HG02943 (cell line): ENCODE measurements at regions not wholly inside any gene's neighbourhood (a gene's known extent, or its start where the extent isn't known, plus 50 kb on each side); places are given as distances from the start of the nearest gene placed in this dataset.

Experiments
- ATAC-seq: cut with Tn5 transposase; IDR thresholded peaks from one replicate; pipeline ENCODE4 v1.9.1; 2021; ENCODE audit warnings: mild to moderate bottlenecking, low read depth, moderate library complexity; ENCODE audit not compliant: unreplicated experiment

DNA sequence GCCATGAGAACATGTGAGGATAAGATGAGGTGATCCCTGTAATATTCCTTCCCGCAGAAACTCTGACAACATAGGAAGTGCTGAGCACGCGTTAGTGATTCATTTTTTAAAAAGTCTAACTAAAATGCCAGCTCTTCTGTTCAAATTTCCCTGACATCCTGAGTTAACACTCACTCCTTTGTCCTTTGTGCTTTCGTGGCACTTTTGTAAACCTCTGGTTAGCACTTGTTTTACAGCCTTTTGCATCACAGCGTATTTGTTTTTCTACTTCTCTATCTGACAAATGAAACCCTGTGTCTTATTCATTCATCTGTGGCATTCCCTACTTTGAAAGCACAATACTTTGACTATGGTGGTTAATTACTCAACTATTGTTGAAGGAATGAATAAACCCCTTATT is 313.6 kb downstream of the NUAK1 start:
- ATAC-seq = no peak

DNA sequence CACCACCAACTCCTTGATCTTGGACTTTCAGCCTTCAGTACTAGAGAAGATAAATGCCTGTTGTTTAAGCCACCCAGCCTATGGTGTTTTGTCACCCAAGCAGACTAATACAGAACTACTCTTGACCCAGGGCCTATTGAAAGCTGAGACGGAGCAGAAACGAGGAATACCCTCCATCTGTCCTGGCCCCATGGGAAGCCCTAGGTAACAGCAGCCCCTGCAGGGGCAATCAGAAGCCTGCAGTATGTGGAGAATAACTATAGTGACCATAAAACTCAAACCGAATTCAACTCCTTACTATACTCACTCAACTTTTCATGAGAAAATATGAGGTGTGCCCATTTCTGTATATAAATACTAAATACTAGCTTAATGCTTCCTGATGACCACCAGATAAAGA is 307.4 kb downstream of the NUAK1 start:
- ATAC-seq = no peak

DNA sequence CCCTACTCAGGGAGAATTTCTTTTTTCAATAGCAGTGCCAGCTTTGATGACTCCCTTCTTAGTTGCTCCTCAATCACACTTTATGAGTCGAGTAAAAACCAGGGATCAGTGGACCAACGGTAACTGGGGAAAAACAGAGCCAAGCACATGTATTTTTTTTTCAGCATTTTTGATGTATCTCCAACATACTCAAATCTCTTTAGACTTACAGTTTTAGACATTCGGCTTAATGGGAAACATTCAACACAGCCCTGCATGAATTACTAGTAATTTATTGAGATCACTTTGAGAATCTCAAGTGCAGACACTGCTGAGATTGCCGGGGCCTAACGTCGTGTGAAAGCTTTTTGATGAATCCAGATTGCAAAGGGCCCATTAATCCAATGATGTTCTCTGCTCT is 306.7 kb downstream of the NUAK1 start:
- ATAC-seq = no peak

DNA sequence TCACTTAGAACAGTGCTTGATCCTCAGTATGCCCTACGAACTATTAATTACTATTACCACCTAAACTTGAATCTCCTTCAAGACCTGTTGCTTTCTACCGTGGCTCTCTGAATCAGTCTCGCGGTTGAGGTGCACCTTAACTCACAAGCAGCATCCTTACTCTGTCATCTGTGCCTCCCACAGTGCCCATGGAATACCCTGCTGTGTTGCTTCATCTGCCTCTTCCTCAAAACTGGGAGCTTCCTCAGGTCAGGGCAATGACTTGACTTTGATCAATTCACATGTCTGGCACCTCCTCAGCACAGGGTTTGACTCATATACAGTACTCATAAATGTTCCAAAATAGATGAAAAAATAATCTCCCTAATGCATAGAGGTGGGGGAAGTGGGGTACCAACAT is 305.9 kb downstream of the NUAK1 start:
- no peak for ATAC-seq

DNA sequence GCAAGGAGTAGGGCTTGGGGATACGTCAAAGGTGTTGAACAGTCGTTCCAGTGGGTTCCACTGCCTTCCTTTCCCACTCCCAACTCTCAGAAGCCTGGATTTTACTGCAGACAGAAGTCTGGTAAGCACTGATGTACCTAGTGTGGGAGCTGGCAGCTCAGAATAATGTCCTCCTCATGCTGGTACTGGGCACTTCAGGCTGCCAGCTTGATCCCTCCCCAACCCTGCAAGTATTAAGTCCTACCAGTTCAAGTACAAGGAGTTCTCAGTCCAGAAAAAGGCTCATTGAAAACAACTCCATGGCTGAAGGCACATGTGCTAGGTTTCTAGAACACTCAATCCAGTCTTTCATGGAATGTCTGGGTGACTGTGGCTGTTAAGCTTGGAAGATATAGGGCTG is 304.3 kb downstream of the NUAK1 start:
- ATAC-seq = no peak

DNA sequence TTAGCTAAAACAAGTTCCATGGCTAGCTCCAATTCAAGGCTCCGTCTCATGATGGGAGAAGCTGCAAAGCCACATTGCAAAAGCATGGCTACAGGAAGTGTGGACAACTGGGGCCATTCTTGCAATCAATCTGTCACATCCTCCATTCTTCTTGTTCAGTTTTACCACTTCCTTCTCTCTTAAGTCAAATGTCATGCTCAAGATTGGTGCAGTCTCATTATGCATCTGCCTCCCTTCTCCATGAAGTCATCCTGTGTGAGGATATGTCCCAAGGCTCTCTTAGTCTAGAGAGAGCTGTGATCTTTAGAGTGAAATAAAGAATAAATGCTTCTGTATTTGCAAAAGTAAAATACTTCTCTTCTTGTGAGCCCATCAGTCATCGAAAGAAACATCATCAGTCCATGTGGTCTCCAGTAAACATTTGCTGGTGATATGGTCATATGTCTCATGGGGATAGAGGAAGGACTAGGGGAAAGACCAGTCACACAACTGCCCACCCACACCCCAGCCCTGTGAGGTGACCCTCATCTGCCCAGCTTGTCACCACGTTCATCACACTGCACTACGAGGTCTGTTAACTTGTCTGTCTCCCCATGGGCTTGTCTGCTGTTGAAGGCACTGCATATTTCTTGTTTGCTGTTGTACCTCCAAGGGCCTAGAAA is 303.0 kb downstream of the NUAK1 start:
- ATAC-seq = no peak

DNA sequence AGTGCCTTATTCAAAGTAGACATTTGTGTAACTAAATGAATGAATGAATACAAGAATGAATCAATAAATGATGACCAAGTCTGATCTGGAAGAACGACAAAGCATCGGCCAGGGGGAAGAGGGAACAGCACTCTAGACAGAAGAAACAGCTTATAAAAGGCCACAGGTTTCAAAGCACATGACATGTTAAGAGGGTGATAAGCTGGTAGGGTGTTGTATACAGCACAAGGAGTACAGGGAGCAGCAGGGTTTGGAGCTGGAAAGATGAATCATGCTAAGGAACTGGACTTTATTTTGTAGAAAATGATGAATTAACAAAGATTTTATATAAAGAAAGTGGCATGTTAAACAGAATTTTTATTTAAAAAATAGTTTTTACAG is 302.5 kb downstream of the NUAK1 start:
- ATAC-seq = no peak

DNA sequence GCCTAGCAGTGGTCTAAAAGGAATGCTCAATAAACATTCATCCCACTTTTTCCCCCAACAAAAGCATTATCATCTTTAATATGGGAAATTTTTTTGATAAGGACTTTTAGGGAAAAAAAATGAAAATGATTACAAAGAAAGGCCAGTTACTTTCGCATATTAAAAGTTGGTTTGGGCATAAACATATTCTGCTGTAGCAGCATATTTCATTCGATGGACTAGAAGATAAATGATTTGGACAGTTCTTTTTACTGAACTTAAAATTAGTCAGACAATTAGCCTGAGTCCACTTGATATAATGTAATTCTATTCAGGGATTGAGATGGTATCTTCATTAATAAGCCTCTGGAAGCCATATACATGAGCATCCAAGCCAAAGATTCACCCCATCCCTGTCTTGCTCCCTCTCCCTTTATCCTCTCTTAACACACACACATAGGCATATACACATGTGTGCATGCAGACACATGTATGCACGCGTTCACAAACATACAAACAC is 299.1 kb downstream of the NUAK1 start:
- no peak for ATAC-seq

DNA sequence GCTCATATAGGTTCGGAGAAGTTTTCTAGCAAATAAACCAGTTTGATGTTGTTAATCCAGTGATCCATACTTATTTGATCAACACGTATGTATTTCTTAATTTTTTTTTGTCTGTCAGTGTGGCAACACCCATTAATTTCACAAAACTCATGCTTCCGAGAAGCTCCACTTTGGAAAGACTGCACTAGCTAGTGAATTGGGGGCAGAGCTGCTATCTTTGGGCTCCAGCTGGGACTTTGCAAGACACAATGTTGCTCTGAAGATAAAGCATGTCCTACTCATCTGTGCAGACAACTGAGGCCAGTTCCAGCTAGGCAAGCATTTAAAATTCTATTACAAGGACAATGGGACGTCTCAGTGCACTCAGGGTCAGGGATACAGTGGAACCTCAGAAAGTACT is 298.4 kb downstream of the NUAK1 start:
- no peak for ATAC-seq

DNA sequence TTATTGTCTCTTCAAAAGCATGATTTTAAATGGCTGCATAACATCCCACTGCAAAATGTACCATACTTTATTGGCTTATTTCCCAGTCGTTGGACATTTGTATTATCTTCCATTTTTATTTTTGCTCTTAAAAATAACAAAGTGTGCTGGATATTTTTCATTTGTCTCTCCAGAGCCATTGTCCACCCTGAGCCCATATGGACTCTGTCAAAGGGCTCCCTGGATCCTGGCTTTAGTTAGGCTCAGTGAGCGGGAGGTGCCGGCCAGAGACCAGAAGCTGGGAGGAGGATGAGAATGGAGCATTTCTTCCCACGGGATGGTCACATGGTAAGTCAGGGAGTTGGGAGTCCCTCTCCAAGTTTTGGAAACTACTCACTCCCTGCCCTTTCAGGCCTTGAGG is 296.9 kb downstream of the NUAK1 start:
- ATAC-seq = no peak

DNA sequence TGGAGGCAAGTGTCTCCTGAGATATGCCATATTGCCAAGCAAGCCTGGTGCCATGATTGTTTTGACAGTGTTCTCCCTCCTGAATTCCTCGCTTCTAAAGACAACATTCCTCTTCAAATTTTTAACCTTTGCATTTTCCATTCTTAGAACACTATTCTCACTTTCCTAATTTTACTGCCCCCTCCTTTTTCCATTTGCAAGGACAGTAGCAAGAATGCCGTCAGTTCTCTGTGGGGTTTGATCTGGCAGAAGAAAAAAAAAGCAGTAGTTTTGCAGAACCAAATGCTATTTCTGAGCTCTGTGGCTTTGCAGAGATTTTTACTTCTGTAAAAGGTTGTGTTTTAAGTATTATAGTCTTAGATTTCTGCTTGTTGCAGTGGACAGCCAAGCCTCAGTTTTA is 295.2 kb downstream of the NUAK1 start:
- no peak for ATAC-seq

DNA sequence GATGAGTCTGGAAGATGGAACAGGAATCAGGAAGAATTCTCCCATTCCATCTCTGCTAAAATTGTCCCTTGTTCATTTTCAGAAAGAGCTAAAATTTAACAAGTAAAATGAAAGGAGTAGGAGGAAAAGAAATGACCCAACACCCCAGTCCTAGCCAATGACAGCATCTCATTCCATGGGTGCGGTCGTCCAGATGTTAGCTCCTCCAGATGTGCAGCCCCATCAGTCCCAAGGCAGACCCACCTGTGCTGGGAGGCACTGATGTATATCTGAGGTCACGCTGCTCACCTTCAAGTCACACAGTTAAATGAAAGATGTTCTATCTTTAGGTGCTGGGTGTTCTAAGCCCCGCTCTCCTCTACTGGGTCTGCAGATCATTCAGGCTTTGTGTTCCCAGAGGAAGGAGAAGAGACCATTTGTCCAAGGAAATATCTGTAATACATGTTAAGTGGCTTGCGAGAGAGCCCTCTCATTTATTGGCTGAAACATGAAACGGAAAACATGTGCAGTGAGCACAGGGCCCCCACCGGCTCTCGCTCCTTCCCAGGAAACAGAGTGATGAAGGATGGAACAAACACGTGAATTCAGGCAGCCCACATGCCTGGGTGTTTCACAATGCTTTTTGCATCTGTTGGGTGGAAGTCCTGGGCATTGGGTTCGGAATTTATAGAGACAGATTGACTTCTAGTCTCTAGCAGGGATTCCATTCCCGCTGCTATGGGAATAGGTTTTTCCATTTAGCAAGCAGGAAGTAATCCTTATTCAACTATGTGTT is 294.6 kb downstream of the NUAK1 start:
- ATAC-seq = no peak

DNA sequence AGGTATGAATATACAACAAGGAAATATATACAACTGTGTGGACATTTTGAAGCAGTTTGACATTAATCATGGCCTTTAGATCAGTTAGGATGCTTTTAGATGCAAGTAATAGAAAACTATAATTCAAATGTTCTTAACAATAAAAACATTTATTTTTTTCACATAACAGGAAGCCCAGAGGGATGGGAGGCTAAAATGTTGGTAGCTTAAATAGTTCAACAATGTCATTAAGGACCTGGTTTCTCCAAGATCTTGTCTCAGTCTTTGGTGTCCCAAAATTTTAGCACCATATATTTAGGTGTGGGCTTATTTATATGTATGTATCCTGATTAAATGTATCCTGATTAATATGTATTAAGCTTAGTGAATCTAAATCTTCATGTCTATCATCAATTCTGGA is 292.4 kb downstream of the NUAK1 start:
- ATAC-seq = no peak

DNA sequence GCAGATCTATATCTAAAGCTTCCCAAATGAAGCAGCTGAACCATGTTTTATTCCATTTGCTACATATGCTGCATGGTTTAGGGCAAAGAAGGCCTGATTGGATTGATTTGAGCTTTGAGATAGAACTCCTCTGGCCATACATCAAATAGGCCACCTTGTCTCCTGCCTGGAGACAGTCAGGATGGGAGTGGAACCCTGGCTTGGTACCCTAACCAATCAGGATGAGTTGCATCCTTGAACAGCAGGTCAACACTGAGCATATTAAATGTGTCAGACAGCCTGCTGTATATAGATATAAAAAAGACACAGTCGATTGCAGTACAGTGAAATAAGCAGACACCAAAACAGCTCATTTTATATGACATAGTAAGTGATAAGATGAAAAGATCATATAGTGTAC is 291.7 kb downstream of the NUAK1 start:
- ATAC-seq = no peak

DNA sequence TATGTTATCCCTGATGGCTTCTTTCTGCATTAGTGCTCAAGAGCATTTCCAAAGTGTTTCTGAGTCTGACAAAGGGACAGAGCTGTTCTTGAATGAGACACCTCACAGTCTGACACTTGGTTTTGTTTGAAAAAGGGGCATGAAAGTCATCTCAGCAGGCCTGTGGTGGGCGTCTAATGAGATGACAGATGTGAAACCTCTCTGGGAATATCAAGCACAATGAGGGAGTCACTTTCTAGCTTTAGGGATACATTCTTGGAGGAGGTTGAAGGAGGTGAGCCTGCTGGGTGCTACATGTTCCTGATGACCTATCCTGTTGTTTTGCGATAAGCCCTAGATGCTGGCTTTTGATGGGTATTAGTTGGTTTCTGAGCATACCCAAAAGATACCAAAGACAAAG is 290.5 kb downstream of the NUAK1 start:
- no peak for ATAC-seq

DNA sequence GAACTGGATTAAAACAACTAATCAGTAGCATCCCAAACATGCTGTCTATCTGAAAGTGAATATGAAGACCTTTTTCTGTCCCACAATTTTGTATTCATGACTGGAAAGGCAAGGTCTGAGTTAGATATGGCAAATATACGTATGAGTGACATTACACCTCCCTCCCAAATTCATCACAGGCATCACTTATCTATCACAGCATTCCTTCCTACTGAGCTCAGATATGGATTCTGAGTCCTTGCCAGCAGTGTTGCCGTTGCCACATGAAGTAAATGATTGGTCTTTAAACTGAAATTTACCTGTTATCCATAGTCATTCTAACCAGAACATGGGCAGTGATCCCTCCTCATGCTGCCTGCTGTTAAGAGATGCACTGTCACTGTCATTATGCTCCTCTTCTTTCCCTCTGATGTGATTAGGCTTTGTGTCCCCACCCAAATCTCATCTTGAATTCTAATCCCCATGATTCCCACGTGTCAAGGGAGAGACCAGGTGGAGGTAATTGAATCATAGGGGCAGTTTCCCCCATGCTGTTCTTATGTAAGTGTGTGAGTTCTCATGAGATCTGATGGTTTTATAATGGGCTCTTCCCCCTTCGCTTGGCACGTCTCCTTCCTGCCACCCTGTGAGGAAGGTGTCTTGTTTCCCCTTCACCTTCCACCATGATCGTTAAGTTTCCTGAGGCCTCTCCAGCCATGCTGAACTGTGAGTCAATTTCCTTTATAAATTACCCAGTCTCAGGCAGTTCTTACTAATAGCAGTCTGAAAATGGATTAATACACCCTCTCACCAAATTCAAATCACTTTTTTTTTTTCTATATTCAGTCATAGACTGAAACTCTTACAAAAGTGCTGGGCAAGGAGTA is 288.4 kb downstream of the NUAK1 start:
- no peak for ATAC-seq

DNA sequence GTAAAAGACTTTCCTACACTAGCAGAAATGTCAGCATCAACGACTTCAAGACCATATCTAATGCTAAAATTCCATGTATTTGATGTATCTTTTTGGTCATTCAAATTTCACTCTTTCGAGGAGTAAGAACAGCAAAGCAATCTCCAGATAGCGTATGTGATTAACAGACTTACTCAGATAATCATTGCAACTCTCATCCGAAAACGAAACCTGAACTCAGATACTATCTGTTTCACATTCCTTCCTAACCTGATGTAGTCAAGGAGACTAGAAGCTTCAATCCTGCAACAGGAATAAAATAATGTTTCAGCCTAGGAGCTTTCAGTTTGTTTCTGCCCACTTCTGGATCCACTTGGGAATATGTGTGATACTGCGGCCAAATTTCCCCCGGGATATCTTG is 286.3 kb downstream of the NUAK1 start:
- no peak for ATAC-seq

DNA sequence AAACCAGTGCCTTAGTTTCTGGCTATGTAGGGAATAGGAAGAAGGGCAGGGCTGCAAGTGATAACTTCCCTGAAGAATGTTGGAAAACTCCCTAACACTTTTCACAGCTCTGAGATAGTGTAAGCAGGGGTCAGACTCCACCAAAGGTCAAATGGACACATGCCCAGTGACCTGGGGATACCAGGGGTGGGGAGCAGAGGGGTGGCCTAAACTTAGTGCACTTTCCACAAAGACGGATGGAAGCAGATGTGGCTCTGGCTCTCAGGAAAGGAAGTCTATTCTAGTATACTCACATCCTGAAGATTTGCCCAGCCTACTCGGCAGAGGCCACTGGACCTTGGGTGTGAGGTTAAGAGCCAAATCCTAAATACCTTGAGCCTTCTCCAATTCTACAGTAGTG is 285.8 kb downstream of the NUAK1 start:
- ATAC-seq = no peak

DNA sequence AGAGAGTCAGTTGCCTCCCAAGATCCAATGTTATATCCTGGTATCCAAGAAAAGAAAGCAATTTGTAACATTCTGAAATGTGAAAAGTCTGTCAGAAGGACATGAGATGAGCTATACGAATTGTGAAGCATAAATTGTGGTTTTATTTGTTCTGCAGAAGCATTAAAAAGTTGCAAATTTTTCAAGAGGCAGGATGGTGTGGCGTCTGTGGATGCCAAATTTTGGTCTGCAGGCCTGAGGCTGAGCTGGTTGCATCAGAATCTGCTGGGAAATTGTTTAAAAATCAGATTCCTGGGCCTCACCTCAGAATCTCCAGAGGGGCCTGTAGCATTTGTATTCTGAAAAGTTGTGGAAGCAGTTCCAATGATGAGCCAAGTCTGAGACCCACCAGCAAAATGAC is 284.7 kb downstream of the NUAK1 start:
- no peak for ATAC-seq

DNA sequence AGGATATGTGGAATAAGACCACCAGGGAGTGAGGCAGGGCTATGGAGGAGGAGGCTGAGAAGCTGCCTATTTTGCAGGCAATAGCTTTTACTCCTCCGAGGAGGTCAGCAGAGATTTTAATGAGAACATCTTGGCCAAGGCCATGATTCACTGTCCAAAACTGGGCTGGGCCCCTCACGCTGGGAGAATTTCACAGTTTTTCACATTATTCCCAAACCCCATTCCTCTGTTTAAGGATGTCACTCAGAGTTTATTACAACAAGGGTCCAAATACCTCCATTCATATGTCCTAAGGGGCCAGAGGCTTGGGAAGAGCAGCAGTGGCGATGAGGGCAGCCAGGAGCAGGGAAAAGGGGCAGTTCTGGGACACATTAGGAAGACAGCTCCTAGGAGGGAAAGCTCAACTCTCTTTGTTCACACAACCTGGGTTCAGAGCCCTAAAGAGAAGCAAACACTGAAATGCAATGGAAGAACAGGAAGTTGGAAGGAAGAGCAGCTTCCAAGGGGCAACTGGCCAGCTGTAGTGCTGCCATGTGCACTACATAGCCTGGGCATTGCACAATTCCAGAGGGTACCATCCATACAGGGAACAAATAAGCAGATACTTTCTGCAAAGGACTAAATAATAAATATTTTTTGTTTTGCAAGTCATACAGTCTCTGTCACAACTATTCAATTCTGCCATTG is 283.2 kb downstream of the NUAK1 start:
- ATAC-seq = no peak

DNA sequence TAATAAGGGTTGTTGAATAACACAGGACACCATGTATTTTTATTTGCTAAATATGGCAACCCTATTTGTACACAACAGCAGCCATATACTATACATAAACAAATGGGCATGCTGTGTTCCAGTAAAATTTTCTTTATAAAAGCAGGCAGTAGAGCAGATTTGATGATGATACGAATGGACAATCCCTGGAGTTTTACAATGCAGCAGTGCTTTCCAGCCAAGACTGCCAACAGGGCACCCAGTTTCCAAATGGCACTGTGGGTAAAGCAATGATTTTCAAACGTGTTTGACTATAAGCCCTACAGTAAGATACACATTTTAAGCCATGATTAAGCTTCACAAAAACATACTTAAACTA is 282.7 kb downstream of the NUAK1 start:
- ATAC-seq = no peak
